PC-9 (cell line): ENCODE measurements at regions not wholly inside any gene's neighbourhood (a gene's known extent, or its start where the extent isn't known, plus 50 kb on each side); places are given as distances from the start of the nearest gene placed in this dataset.

Experiments
- EZH2 ChIP-seq: fragments of 200-600 bp; sonication (generic); IDR thresholded peaks from 2 replicates; pipeline ENCODE4 v1.8.0; 2017; ENCODE audit warnings: antibody characterized with exemption, low read depth
- TF ChIP-seq, protein P1 (sequence below): fragments of 200-600 bp; sonication (generic); conservative IDR thresholded peaks from 2 replicates; pipeline ENCODE4 v1.6.1; 2017; ENCODE audit warnings: mixed run types, antibody characterized with exemption, mild to moderate bottlenecking, moderate library complexity

DNA sequence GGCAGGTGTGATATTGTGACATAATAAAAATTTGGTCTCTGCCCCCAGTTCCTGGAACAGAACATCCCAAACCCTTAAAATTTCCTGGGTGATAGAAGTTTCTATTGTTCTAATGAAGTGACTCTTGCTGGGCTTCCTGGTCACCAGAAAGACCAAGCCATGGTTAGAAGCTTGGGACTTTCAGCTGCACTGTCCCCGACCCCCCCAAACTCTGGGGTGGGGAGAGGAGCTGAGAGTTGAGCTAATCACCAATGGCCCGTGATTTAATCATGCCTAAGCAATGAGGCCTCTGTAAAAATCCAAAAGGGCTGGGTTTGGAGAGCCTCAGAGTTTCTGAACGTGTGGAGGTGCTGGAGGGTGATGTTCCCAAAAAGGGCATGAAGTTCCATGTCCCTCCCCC is 54.8 kb upstream of the FTH1 start:
- TF ChIP-seq, protein P1, sequence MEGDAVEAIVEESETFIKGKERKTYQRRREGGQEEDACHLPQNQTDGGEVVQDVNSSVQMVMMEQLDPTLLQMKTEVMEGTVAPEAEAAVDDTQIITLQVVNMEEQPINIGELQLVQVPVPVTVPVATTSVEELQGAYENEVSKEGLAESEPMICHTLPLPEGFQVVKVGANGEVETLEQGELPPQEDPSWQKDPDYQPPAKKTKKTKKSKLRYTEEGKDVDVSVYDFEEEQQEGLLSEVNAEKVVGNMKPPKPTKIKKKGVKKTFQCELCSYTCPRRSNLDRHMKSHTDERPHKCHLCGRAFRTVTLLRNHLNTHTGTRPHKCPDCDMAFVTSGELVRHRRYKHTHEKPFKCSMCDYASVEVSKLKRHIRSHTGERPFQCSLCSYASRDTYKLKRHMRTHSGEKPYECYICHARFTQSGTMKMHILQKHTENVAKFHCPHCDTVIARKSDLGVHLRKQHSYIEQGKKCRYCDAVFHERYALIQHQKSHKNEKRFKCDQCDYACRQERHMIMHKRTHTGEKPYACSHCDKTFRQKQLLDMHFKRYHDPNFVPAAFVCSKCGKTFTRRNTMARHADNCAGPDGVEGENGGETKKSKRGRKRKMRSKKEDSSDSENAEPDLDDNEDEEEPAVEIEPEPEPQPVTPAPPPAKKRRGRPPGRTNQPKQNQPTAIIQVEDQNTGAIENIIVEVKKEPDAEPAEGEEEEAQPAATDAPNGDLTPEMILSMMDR: no peak
- no peak for TF ChIP-seq EZH2
